GM12891 (cell line): ENCODE measurements at regions not wholly inside any gene's neighbourhood (a gene's known extent, or its start where the extent isn't known, plus 50 kb on each side); places are given as distances from the start of the nearest gene placed in this dataset.

Experiments used
- PAX5 ChIP-seq: IDR thresholded peaks from 2 replicates; pipeline ENCODE4 v1.6.1; 2011; ENCODE audit warnings: low read length, moderate library complexity, mild to moderate bottlenecking; ENCODE audit not compliant: insufficient read depth, severe bottlenecking
- POLR2A ChIP-seq: IDR thresholded peaks from 2 replicates; pipeline ENCODE4 v1.6.1; 2011; ENCODE audit warnings: low read depth, low read length, control low read depth
- POLR2AphosphoS5 ChIP-seq: IDR thresholded peaks from 2 replicates; pipeline ENCODE4 v1.6.1; 2011; ENCODE audit warnings: low read depth, low read length, control low read depth
- SPI1 ChIP-seq: IDR thresholded peaks from 2 replicates; pipeline ENCODE4 v1.6.1; 2011; ENCODE audit warnings: low read depth, low read length, control low read depth
- TAF1 ChIP-seq: IDR thresholded peaks from 2 replicates; pipeline ENCODE4 v1.6.1; 2011; ENCODE audit warnings: low read depth, low read length, control low read depth

DNA sequence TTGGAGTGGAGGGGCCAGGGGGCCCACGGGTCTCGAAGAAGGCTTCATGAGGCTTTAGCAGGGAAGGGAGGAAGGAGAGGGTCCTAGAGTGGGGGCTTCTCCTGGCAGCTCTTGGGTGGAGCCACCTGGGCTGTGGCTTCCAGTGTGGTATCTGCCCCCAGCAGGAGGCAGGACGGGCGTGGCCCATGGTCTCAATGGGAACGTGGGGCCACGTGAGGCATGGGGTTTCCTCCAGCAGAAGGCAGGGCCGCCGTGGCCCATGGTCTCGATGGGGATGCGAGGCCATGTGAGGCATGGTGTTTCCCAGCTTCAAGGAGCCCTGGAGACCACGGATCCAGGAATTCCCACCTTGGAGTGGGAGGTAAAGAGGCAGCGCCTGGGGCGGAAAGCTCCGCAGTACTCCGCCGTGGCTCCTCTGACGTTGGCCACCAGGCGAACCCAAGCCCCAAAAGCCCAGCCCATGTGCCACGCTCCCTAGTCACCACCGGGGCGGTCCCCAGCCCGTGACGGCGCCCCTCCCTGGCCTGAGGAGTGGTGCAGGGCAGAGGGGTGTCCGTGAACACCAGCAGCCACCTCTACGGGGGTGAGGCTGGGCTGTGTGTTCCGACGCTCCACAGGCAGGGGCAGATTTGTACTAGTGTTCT lies 62.0 kb upstream of the GATA5 start:
- TF ChIP-seq POLR2A (no peak), SPI1 (no peak), POLR2AphosphoS5 (no peak), TAF1 (no peak), PAX5 (no peak)
